ENCODE measurements at regions not wholly inside any gene's neighbourhood (a gene's known extent, or its start where the extent isn't known, plus 50 kb on each side); places are given as distances from the start of the nearest gene placed in this dataset.

- no peak overlapping the region for H3K4me3 Mint-ChIP-seq
- H3K27me3 Mint-ChIP-seq, result no peaks in the 10 kb centered on the region
- H3K9me3 Mint-ChIP-seq, result peaks cover 6% of the 10 kb centered on the region
- no peak overlapping the region for H3K27ac Mint-ChIP-seq
- no peaks in the 10 kb centered on the region for H3K4me1 Mint-ChIP-seq
- peaks cover 4% of the 10 kb centered on the region for H3K36me3 Mint-ChIP-seq
Observed at GRCh38 chr16:72523087-72523486, 351.1 kb upstream of the PMFBP1 start.

- H3K27me3 Mint-ChIP-seq, result no peaks in the 10 kb centered on the region
- no peaks in the 10 kb centered on the region for H3K4me1 Mint-ChIP-seq
- peaks cover 6% of the 10 kb centered on the region for H3K9me3 Mint-ChIP-seq
- no peak overlapping the region for H3K4me3 Mint-ChIP-seq
- no peak overlapping the region for H3K27ac Mint-ChIP-seq
- peaks cover 2% of the 10 kb centered on the region for H3K36me3 Mint-ChIP-seq
Observed at GRCh38 chr16:72517154-72517553, 345.2 kb upstream of the PMFBP1 start.

GRCh38 chr16:72511171-72511570 is 339.2 kb upstream of the PMFBP1 start:
- Mint-ChIP-seq H3K27me3 (no peaks in the 10 kb centered on the region), H3K9me3 (no peaks in the 10 kb centered on the region), H3K4me1 (no peaks in the 10 kb centered on the region), H3K27ac (no peak overlapping the region), H3K36me3 (no peaks in the 10 kb centered on the region), H3K4me3 (no peak overlapping the region)

- Mint-ChIP-seq H3K36me3 (no peaks in the 10 kb centered on the region), H3K27me3 (no peaks in the 10 kb centered on the region), H3K9me3 (no peaks in the 10 kb centered on the region), H3K27ac (no peak overlapping the region), H3K4me3 (no peak overlapping the region), H3K4me1 (no peaks in the 10 kb centered on the region)
Observed at GRCh38 chr16:72508191-72508590, 336.2 kb upstream of the PMFBP1 start.

GRCh38 chr16:72502594-72503005 is 330.6 kb upstream of the PMFBP1 start:
- H3K27ac Mint-ChIP-seq, result no peak overlapping the region
- H3K4me1 Mint-ChIP-seq, result peaks cover 5% of the 10 kb centered on the region
- H3K27me3 Mint-ChIP-seq, result no peaks in the 10 kb centered on the region
- H3K4me3 Mint-ChIP-seq, result no peak overlapping the region
- H3K9me3 Mint-ChIP-seq, result no peaks in the 10 kb centered on the region
- no peaks in the 10 kb centered on the region for H3K36me3 Mint-ChIP-seq

GRCh38 chr16:72501739-72502593 is 330.0 kb upstream of the PMFBP1 start:
- H3K27ac Mint-ChIP-seq, result no peak overlapping the region

GRCh38 chr16:72500545-72500944 is 328.6 kb upstream of the PMFBP1 start:
- Mint-ChIP-seq H3K4me3 (no peak overlapping the region), H3K9me3 (no peaks in the 10 kb centered on the region), H3K4me1 (peaks cover 5% of the 10 kb centered on the region), H3K36me3 (no peaks in the 10 kb centered on the region), H3K27ac (no peak overlapping the region), H3K27me3 (no peaks in the 10 kb centered on the region)

More at GRCh38 chr16:72501739-72502593, 330.0 kb upstream of the PMFBP1 start:
- Mint-ChIP-seq H3K4me1 (peaks cover 5% of the 10 kb centered on the region), H3K27me3 (no peaks in the 10 kb centered on the region), H3K4me3 (no peak overlapping the region), H3K36me3 (no peaks in the 10 kb centered on the region), H3K9me3 (no peaks in the 10 kb centered on the region)

- no peaks in the 10 kb centered on the region for H3K36me3 Mint-ChIP-seq
- H3K9me3 Mint-ChIP-seq, result peaks cover 7% of the 10 kb centered on the region
- H3K27ac Mint-ChIP-seq, result no peak overlapping the region
- no peak overlapping the region for H3K4me3 Mint-ChIP-seq
- no peaks in the 10 kb centered on the region for H3K4me1 Mint-ChIP-seq
- H3K27me3 Mint-ChIP-seq, result peaks cover 3% of the 10 kb centered on the region
Observed at GRCh38 chr16:72493716-72494415, 321.9 kb upstream of the PMFBP1 start.

- H3K36me3 Mint-ChIP-seq, result no peaks in the 10 kb centered on the region
- no peak overlapping the region for H3K27ac Mint-ChIP-seq
- H3K27me3 Mint-ChIP-seq, result peaks cover 3% of the 10 kb centered on the region
- H3K4me3 Mint-ChIP-seq, result no peak overlapping the region
- H3K9me3 Mint-ChIP-seq, result peaks cover 7% of the 10 kb centered on the region
- peaks cover 13% of the 10 kb centered on the region for H3K4me1 Mint-ChIP-seq
Observed at GRCh38 chr16:72487283-72487682, 315.3 kb upstream of the PMFBP1 start.

- Mint-ChIP-seq H3K27me3 (no peaks in the 10 kb centered on the region), H3K27ac (no peak overlapping the region), H3K36me3 (peaks cover 1% of the 10 kb centered on the region), H3K4me3 (no peak overlapping the region), H3K4me1 (peaks cover 29% of the 10 kb centered on the region), H3K9me3 (no peaks in the 10 kb centered on the region)
Observed at GRCh38 chr16:72482695-72483094, 310.7 kb upstream of the PMFBP1 start.

- Mint-ChIP-seq H3K9me3 (no peaks in the 10 kb centered on the region), H3K36me3 (peaks cover 1% of the 10 kb centered on the region)
Observed at GRCh38 chr16:72481419-72481818, 309.5 kb upstream of the PMFBP1 start.

GRCh38 chr16:72480911-72481310 is 309.0 kb upstream of the PMFBP1 start:
- no peaks in the 10 kb centered on the region for H3K27me3 Mint-ChIP-seq
- H3K4me1 Mint-ChIP-seq, result peaks cover 30% of the 10 kb centered on the region
- H3K4me3 Mint-ChIP-seq, result no peak overlapping the region
- peaks cover 1% of the 10 kb centered on the region for H3K36me3 Mint-ChIP-seq
- no peak overlapping the region for H3K27ac Mint-ChIP-seq
- no peaks in the 10 kb centered on the region for H3K9me3 Mint-ChIP-seq

More at GRCh38 chr16:72481419-72481818, 309.5 kb upstream of the PMFBP1 start:
- Mint-ChIP-seq H3K27me3 (no peaks in the 10 kb centered on the region), H3K4me3 (no peak overlapping the region), H3K4me1 (peaks cover 29% of the 10 kb centered on the region), H3K27ac (no peak overlapping the region)

- Mint-ChIP-seq H3K4me1 (peaks cover 19% of the 10 kb centered on the region), H3K27ac (peak overlapping the region; percentile 57), H3K36me3 (peaks cover 1% of the 10 kb centered on the region), H3K9me3 (no peaks in the 10 kb centered on the region), H3K4me3 (no peak overlapping the region), H3K27me3 (no peaks in the 10 kb centered on the region)
Observed at GRCh38 chr16:72475688-72476087, 303.7 kb upstream of the PMFBP1 start.

GRCh38 chr16:72474501-72475123 is 302.7 kb upstream of the PMFBP1 start:
- Mint-ChIP-seq H3K4me1 (peaks cover 15% of the 10 kb centered on the region), H3K27me3 (no peaks in the 10 kb centered on the region), H3K27ac (peak overlapping the region; percentile 73), H3K9me3 (no peaks in the 10 kb centered on the region), H3K4me3 (no peak overlapping the region), H3K36me3 (peaks cover 1% of the 10 kb centered on the region)

GRCh38 chr16:72473631-72474030 is 301.7 kb upstream of the PMFBP1 start:
- peaks cover 15% of the 10 kb centered on the region for H3K4me1 Mint-ChIP-seq
- H3K36me3 Mint-ChIP-seq, result peaks cover 1% of the 10 kb centered on the region
- no peaks in the 10 kb centered on the region for H3K9me3 Mint-ChIP-seq
- H3K27ac Mint-ChIP-seq, result no peak overlapping the region
- no peaks in the 10 kb centered on the region for H3K27me3 Mint-ChIP-seq
- H3K4me3 Mint-ChIP-seq, result no peak overlapping the region
